ENCODE measurements at regions not wholly inside any gene's neighbourhood (a gene's known extent, or its start where the extent isn't known, plus 50 kb on each side); places are given as distances from the start of the nearest gene placed in this dataset.

- no peak overlapping the region for H3K9ac ChIP-seq (ENCODE audit: low read length)
- no peaks in the 10 kb centered on the region for H3K36me3 ChIP-seq (replicated peaks; ENCODE audit: insufficient read depth, low read length)
- no peak overlapping the region for H3K27ac ChIP-seq (ENCODE audit: low read length)
- H3K4me2 ChIP-seq (ENCODE audit: low read depth, low read length): no peak overlapping the region
- no peaks in the 10 kb centered on the region for H3K4me1 ChIP-seq (ENCODE audit: low read length)
- no peaks in the 10 kb centered on the region for H4K20me1 ChIP-seq (ENCODE audit: insufficient read depth, low read length)
- no peak overlapping the region for H2AFZ ChIP-seq (ENCODE audit: low read length)
- no peaks in the 10 kb centered on the region for H3K9me2 ChIP-seq (replicated peaks; ENCODE audit: insufficient read depth, low read length)
- no peak overlapping the region for H3K4me3 ChIP-seq (ENCODE audit: low read length)
- TF ChIP-seq EZH2phosphoT487 (IDR thresholded peaks at IDR 0.05; ENCODE audit: low read length): no peak
- no peak for TF ChIP-seq CTCF (IDR thresholded peaks at IDR 0.05; ENCODE audit: low read length)
- TF ChIP-seq EZH2 (optimal IDR thresholded peaks at IDR 0.05; ENCODE audit: low read depth, low read length): no peak
- H3F3A ChIP-seq (ENCODE audit: insufficient read depth, low read length): no peaks in the 10 kb centered on the region
- H3K27me3 ChIP-seq (replicated peaks; ENCODE audit: insufficient read depth, low read length): no peaks in the 10 kb centered on the region
- DNase-seq: no peak
- H3K79me2 ChIP-seq (ENCODE audit: low read length): no peaks in the 10 kb centered on the region
- H3K9me3 ChIP-seq (replicated peaks; ENCODE audit: insufficient read depth, low read length): no peaks in the 10 kb centered on the region
Measured at GRCh38 chr3:88412346-88412745, 262.6 kb downstream of the C3orf38 start.

- no peak overlapping the region for H3K4me3 ChIP-seq (ENCODE audit: low read length)
- no peaks in the 10 kb centered on the region for H3K9me3 ChIP-seq (replicated peaks; ENCODE audit: insufficient read depth, low read length)
- H3K9ac ChIP-seq (ENCODE audit: low read length): no peak overlapping the region
Measured at GRCh38 chr3:88416436-88416835, 266.7 kb downstream of the C3orf38 start.

GRCh38 chr3:88418219-88418618, 268.5 kb downstream of the C3orf38 start:
- Histone ChIP-seq H3K9me3 (replicated peaks; ENCODE audit: insufficient read depth, low read length) (no peaks in the 10 kb centered on the region), H3K4me1 (ENCODE audit: low read length) (no peaks in the 10 kb centered on the region), H3K9me2 (replicated peaks; ENCODE audit: insufficient read depth, low read length) (no peaks in the 10 kb centered on the region), H3K27ac (ENCODE audit: low read length) (no peak overlapping the region), H3K4me3 (ENCODE audit: low read length) (no peak overlapping the region), H3K27me3 (replicated peaks; ENCODE audit: insufficient read depth, low read length) (no peaks in the 10 kb centered on the region), H4K20me1 (ENCODE audit: insufficient read depth, low read length) (no peaks in the 10 kb centered on the region), H3K4me2 (ENCODE audit: low read depth, low read length) (no peak overlapping the region), H3F3A (ENCODE audit: insufficient read depth, low read length) (no peaks in the 10 kb centered on the region), H3K9ac (ENCODE audit: low read length) (no peak overlapping the region), H3K36me3 (replicated peaks; ENCODE audit: insufficient read depth, low read length) (no peaks in the 10 kb centered on the region), H3K79me2 (ENCODE audit: low read length) (no peaks in the 10 kb centered on the region), H2AFZ (ENCODE audit: low read length) (no peak overlapping the region)
- DNase-seq: no peak
- TF ChIP-seq EZH2phosphoT487 (IDR thresholded peaks at IDR 0.05; ENCODE audit: low read length): no peak
- TF ChIP-seq CTCF (IDR thresholded peaks at IDR 0.05; ENCODE audit: low read length): no peak
- no peak for TF ChIP-seq EZH2 (optimal IDR thresholded peaks at IDR 0.05; ENCODE audit: low read depth, low read length)

More at GRCh38 chr3:88416436-88416835, 266.7 kb downstream of the C3orf38 start:
- Histone ChIP-seq H4K20me1 (ENCODE audit: insufficient read depth, low read length) (no peaks in the 10 kb centered on the region), H3K27ac (ENCODE audit: low read length) (no peak overlapping the region), H3K4me1 (ENCODE audit: low read length) (no peaks in the 10 kb centered on the region), H3K27me3 (replicated peaks; ENCODE audit: insufficient read depth, low read length) (no peaks in the 10 kb centered on the region), H3K4me2 (ENCODE audit: low read depth, low read length) (no peak overlapping the region), H3K9me2 (replicated peaks; ENCODE audit: insufficient read depth, low read length) (no peaks in the 10 kb centered on the region), H3K36me3 (replicated peaks; ENCODE audit: insufficient read depth, low read length) (no peaks in the 10 kb centered on the region), H3K79me2 (ENCODE audit: low read length) (no peaks in the 10 kb centered on the region), H3F3A (ENCODE audit: insufficient read depth, low read length) (no peaks in the 10 kb centered on the region), H2AFZ (ENCODE audit: low read length) (no peak overlapping the region)
- no peak for TF ChIP-seq EZH2phosphoT487 (IDR thresholded peaks at IDR 0.05; ENCODE audit: low read length)
- no peak for DNase-seq

GRCh38 chr3:88433568-88433967, 283.8 kb downstream of the C3orf38 start:
- Histone ChIP-seq H3K9ac (ENCODE audit: low read length) (peak overlapping the region; percentile 2; the same call in 1 of the 2 replicates), H3K27ac (ENCODE audit: low read length) (peak overlapping the region; percentile 60), H3K27me3 (replicated peaks; ENCODE audit: insufficient read depth, low read length) (no peaks in the 10 kb centered on the region), H3F3A (ENCODE audit: insufficient read depth, low read length) (no peaks in the 10 kb centered on the region), H3K4me1 (ENCODE audit: low read length) (peaks cover 22% of the 10 kb centered on the region), H3K9me3 (replicated peaks; ENCODE audit: insufficient read depth, low read length) (no peaks in the 10 kb centered on the region), H3K79me2 (ENCODE audit: low read length) (no peaks in the 10 kb centered on the region), H3K4me3 (ENCODE audit: low read length) (peak overlapping the region; percentile 5; the same call in 1 of the 2 replicates), H3K9me2 (replicated peaks; ENCODE audit: insufficient read depth, low read length) (no peaks in the 10 kb centered on the region), H4K20me1 (ENCODE audit: insufficient read depth, low read length) (no peaks in the 10 kb centered on the region), H3K36me3 (replicated peaks; ENCODE audit: insufficient read depth, low read length) (no peaks in the 10 kb centered on the region), H2AFZ (ENCODE audit: low read length) (peak overlapping the region; percentile 69; the same call in 1 of the 2 replicates), H3K4me2 (ENCODE audit: low read depth, low read length) (peak overlapping the region; percentile 69)
- peak; percentile 83 for DNase-seq
- TF ChIP-seq EZH2phosphoT487 (IDR thresholded peaks at IDR 0.05; ENCODE audit: low read length) (no peak), EZH2 (optimal IDR thresholded peaks at IDR 0.05; ENCODE audit: low read depth, low read length) (no peak), CTCF (IDR thresholded peaks at IDR 0.05; ENCODE audit: low read length) (no peak)

Data from MM.1S (cell line).